ENCODE measurements at regions not wholly inside any gene's neighbourhood (a gene's known extent, or its start where the extent isn't known, plus 50 kb on each side); places are given as distances from the start of the nearest gene placed in this dataset.

GRCh38 chr14:22449600-22449905, 139.5 kb downstream of the DAD1 start:
- DNase-seq, result no peak

- no peak for DNase-seq
Measured at GRCh38 chr14:22448905-22449599, 140.0 kb downstream of the DAD1 start.

GRCh38 chr14:22448035-22448904, 140.8 kb downstream of the DAD1 start:
- DNase-seq, result no peak

GRCh38 chr14:22438742-22439141, 150.3 kb downstream of the DAD1 start:
- no peak for DNase-seq

GRCh38 chr14:22434901-22435550, 154.0 kb downstream of the DAD1 start:
- DNase-seq, result no peak

- no peak for DNase-seq
Measured at GRCh38 chr14:22434030-22434429, 155.0 kb downstream of the DAD1 start.

- DNase-seq, result no peak
Measured at GRCh38 chr14:22433069-22433468, 156.0 kb downstream of the DAD1 start.

- DNase-seq, result no peak
Measured at GRCh38 chr14:22432348-22432976, 156.6 kb downstream of the DAD1 start.

- no peak for DNase-seq
Measured at GRCh38 chr14:22429546-22430294, 159.3 kb downstream of the DAD1 start.

- no peak for DNase-seq
Measured at GRCh38 chr14:22428700-22429291, 160.2 kb downstream of the DAD1 start.

- no peak for DNase-seq
Measured at GRCh38 chr14:22427771-22428231, 161.2 kb downstream of the DAD1 start.

- no peak for DNase-seq
Measured at GRCh38 chr14:22426711-22427110, 162.3 kb downstream of the DAD1 start.

GRCh38 chr14:22423958-22424357, 165.1 kb downstream of the DAD1 start:
- no peak for DNase-seq

GRCh38 chr14:22422238-22422637, 166.8 kb downstream of the DAD1 start:
- DNase-seq, result no peak

- DNase-seq, result no peak
Measured at GRCh38 chr14:22420598-22421186, 168.3 kb downstream of the DAD1 start.

GRCh38 chr14:22419620-22420019, 169.4 kb downstream of the DAD1 start:
- DNase-seq, result no peak

- no peak for DNase-seq
Measured at GRCh38 chr14:22418631-22419030, 170.4 kb downstream of the DAD1 start.

- DNase-seq, result no peak
Measured at GRCh38 chr14:22417914-22418313, 171.1 kb downstream of the DAD1 start.

GRCh38 chr14:22416193-22416592, 172.8 kb downstream of the DAD1 start:
- no peak for DNase-seq

GRCh38 chr14:22415605-22415959, 173.4 kb downstream of the DAD1 start:
- no peak for DNase-seq

- no peak for DNase-seq
Measured at GRCh38 chr14:22414876-22415604, 174.0 kb downstream of the DAD1 start.

All from activated CD4-positive, alpha-beta T cell treated with anti-CD3 and anti-CD28 coated beads for 4 hours (primary cell).